HG02938 (cell line): ENCODE measurements at regions not wholly inside any gene's neighbourhood (a gene's known extent, or its start where the extent isn't known, plus 50 kb on each side); places are given as distances from the start of the nearest gene placed in this dataset.
"Not testable (repeated sequence)": the region's sequence is repeated elsewhere in the genome, so short reads cannot be mapped to it uniquely, and the experiment has no call there.

Experiments used
- ATAC-seq: cut with Tn5 transposase; IDR thresholded peaks from one replicate; pipeline ENCODE4 v1.9.1; 2021; ENCODE audit warnings: mild to moderate bottlenecking, moderate library complexity; ENCODE audit not compliant: unreplicated experiment

DNA sequence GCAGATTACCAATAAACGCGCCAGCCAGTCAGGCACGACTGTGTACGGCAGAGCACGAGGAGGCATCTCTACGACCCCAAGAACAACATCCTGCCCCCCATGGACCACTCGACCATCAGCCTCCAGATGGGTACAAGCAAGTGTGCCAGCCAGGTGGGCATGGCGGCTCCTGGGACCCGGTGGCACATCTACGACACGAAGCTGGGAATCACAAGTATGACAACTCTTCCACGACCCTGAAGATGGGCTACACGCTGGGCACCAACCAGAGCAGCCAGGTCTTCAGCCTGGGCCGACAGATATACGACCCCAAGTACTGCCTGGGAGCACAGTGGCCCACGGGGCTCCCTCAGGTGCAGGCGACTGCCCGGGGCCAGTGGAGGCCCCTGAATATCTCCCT, 217.6 kb downstream of the POTED start:
- no peak for ATAC-seq

DNA sequence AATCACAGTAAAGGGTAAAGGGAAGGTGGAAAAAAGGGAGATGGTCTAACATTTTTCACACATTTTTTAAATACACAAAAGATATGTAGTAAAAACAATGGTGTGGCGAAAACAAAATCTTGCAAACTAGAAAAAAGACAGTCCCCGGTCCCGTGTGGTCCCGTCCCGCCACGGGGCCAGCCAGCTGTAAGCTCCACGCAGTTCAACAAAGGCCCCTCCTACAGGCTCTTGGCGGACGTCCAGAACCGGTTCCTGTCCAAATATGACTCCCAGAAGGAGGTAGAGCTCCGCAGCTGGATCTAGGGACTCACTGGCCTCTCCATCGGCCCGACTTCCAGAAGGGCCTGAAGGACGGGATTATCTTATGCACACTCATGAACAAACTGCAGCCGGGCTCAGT, 216.9 kb downstream of the POTED start:
- not testable (repeated sequence) for ATAC-seq

DNA sequence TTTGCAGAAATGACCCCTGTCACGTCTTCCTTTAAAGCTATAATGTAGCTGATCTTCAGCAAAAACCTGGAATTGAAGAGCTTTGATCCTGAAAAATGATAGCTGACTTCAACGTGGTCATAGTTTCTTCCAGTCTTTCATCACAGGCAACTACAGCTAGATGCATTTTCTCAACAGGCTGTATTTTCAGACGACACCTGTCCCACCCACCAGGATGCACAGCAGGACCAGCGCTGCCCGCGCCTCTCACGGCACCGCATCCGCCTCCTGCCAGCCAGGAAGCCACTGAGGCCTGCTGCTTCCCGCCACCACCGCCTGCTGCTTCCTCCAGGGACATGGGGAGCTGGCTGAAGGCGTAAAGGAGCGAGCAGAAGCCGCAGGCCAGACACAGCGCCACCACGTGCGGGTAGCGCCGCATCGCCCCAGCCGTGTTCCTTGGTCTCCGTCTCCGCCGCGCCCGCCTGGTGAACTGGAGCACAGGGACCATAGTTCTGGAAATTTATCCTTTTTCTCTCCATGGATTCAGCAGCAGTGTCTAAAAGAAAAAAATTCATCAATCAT, 215.7 kb downstream of the POTED start:
- not testable (repeated sequence) for ATAC-seq

DNA sequence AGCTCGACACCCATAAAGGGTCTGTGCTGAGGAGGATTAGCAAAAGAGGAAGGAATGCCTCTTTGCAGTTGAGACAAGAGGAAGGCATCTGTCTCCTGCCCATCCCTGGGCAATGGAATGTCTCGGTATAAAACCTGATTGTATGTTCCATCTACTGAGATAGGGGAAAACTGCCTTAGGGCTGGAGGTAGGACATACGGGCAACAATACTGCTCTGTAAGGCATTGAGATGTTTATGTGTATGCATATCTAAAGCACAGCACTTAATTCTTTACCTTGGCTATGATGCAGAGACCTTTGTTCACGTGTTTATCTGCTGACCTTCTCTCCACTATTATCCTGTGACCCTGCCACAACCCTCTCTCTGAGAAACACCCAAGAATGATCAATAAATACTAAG, 210.7 kb downstream of the POTED start:
- not testable (repeated sequence) for ATAC-seq

DNA sequence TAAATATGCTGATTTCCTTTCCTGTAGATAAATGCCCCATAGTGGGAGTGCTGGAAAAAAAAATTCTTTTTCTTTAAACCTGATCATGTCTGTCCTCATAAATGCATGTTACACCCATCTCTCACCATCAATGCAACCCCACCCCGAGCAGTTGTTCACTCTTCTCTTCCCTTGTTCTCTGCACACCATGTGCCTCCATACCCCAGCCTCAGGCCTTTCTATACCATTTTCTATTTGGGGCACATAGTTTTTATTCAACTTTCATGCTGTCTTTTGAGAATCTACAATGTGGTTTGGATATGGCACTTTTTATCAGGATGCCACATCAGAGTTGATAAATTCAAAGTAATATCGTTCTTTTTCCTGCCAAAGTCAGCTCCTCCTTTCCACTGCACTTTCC, 202.6 kb downstream of the POTED start:
- not testable (repeated sequence) for ATAC-seq

DNA sequence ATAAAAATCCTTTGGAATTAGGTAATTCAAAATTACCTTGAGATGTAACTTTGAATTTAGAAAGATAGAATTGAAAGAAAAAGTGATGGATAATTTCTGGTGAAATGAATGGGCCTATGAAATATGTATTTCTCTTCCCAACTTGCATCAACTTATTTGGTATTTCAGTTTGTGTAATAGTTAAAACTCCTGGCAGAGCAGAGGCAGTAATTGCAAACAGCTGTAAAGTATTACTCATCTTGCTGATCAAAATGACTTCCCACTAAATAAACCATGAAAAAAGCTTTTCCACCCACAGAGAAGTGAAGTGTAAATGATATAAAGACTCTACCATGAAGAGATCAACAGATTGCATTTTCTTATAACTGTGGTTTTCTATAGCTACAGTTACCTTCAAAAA, 201.0 kb downstream of the POTED start:
- not testable (repeated sequence) for ATAC-seq

DNA sequence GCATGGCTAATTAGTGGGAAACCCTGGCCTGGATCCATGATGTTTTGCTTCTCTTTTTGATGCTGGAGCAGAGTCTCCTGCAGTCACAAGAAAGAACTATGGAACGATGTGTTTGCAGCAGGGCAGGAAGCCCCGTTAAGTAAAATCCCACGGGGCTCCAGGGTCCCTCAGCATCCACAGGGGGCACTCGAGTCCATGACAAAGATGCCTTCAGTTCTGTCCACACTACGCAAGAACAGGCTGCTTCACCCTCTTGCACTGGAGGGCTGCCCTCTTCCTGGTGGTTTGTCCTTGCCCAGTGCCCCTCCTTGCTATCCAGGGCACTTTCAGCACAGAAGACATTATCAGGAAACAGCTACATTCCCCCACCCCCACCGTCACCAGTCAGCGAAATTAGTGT, 196.9 kb downstream of the POTED start:
- not testable (repeated sequence) for ATAC-seq

DNA sequence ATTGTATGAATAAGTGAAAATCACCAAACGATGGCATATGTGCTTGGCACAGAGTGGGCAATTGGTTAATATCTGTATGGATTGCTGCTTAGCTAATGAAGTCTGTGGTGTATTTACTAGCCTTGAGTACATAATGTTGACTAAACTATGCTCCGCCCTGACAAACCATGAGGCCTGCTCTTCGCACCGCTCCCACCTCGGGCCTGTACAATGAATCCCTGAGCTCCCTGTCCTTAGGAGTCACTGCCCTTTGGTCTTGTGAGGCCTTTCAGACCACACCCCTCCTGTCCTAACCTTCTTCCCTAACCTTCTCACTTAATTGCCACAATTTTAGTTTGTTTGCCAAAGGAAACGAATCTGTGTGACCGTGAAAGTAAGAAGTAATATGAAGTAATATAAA, 193.2 kb downstream of the POTED start:
- not testable (repeated sequence) for ATAC-seq
